GM23248 (cell line): ENCODE measurements at regions not wholly inside any gene's neighbourhood (a gene's known extent, or its start where the extent isn't known, plus 50 kb on each side); places are given as distances from the start of the nearest gene placed in this dataset.

Experiments
- DNase-seq: peaks from one replicate; pipeline ENCODE4 v3.0.0-alpha.2; 2015
- H2AFZ ChIP-seq: fragments of 200-600 bp; sonication (generic); 2 replicates; pipeline ENCODE4 v1.6.1; 2016; ENCODE audit warnings: antibody characterized with exemption
- H3F3A ChIP-seq: fragments of 200-600 bp; sonication (generic); 2 replicates; pipeline ENCODE4 v1.6.1; 2016; ENCODE audit warnings: mild to moderate bottlenecking, antibody characterized with exemption, mixed run types; ENCODE audit not compliant: insufficient read depth
- H3K27ac ChIP-seq: fragments of 200-600 bp; sonication (generic); 2 replicates; pipeline ENCODE4 v1.5.1; 2016; ENCODE audit warnings: mild to moderate bottlenecking
- H3K27me3 ChIP-seq: fragments of 200-600 bp; sonication (generic); replicated peaks from 2 replicates; pipeline ENCODE4 v1.6.1; 2016; ENCODE audit warnings: mild to moderate bottlenecking; ENCODE audit not compliant: insufficient read depth
- H3K36me3 ChIP-seq: fragments of 200-600 bp; sonication (generic); 2 replicates; pipeline ENCODE4 v1.6.1; 2016; ENCODE audit warnings: low read depth, mild to moderate bottlenecking
- H3K4me1 ChIP-seq: fragments of 200-600 bp; sonication (generic); 2 replicates; pipeline ENCODE4 v1.6.1; 2016; ENCODE audit warnings: mild to moderate bottlenecking; ENCODE audit not compliant: insufficient read depth
- H3K4me2 ChIP-seq: fragments of 200-600 bp; sonication (generic); one replicate; pipeline ENCODE4 v1.6.1; 2016; ENCODE audit warnings: mild to moderate bottlenecking; ENCODE audit not compliant: unreplicated experiment
- H3K4me3 ChIP-seq: fragments of 200-600 bp; sonication (generic); 2 replicates; pipeline ENCODE4 v1.5.1; 2016; ENCODE audit warnings: mild to moderate bottlenecking
- H3K79me2 ChIP-seq: fragments of 200-600 bp; sonication (generic); 2 replicates; pipeline ENCODE4 v1.6.1; 2016; ENCODE audit warnings: mild to moderate bottlenecking; ENCODE audit not compliant: insufficient read depth
- H3K9ac ChIP-seq: fragments of 200-600 bp; sonication (generic); 2 replicates; pipeline ENCODE4 v1.6.1; 2016; ENCODE audit warnings: mild to moderate bottlenecking
- H3K9me2 ChIP-seq: fragments of 200-600 bp; sonication (generic); 2 replicates; pipeline ENCODE4 v1.6.1; 2016; ENCODE audit warnings: mixed run types, mild to moderate bottlenecking, moderate library complexity; ENCODE audit not compliant: insufficient read depth
- H3K9me3 ChIP-seq: fragments of 200-600 bp; sonication (generic); one replicate; pipeline ENCODE4 v1.6.1; 2017; ENCODE audit warnings: low read depth
- H4K20me1 ChIP-seq: fragments of 200-600 bp; sonication (generic); 2 replicates; pipeline ENCODE4 v1.6.0; 2016; ENCODE audit not compliant: insufficient read depth
- EZH2 ChIP-seq: fragments of 200-600 bp; sonication (generic); IDR thresholded peaks from 2 replicates; pipeline ENCODE4 v1.6.1; 2018; ENCODE audit warnings: antibody characterized with exemption, mild to moderate bottlenecking; ENCODE audit not compliant: insufficient read depth, poor library complexity, severe bottlenecking
- EZH2phosphoT487 ChIP-seq: fragments of 200-600 bp; sonication (generic); IDR thresholded peaks from 2 replicates; pipeline ENCODE4 v1.6.1; 2018; ENCODE audit warnings: antibody characterized with exemption, moderate library complexity, mild to moderate bottlenecking, low read depth; ENCODE audit not compliant: insufficient read depth
- WGBS, 2 experiments: methylation state at CpG; one replicate each; pipeline ENCODE4 v1.1.6; 2015 to 2017; ENCODE audit warnings: low lambda C conversion rate in 2 of 2, low coverage in 1 of 2; ENCODE audit errors: missing lambda C conversion rate in 2 of 2; 5-methylcytosine and 5-hydroxymethylcytosine counted together
- in situ Hi-C: fragments of 300-500 bp; cut with MboI; formaldehyde crosslinking; loops from 2 replicates; pipeline ENCODE4 v1.15.0; 2020

- H3K27ac ChIP-seq: no peak overlapping the region
- H3F3A ChIP-seq: peaks cover 31% of the 10 kb centered on the region
- no peaks in the 10 kb centered on the region for H3K9me3 ChIP-seq
- no peak overlapping the region for H3K4me2 ChIP-seq
- no peaks in the 10 kb centered on the region for H4K20me1 ChIP-seq
- H3K79me2 ChIP-seq: no peaks in the 10 kb centered on the region
- H3K27me3 ChIP-seq: no peaks in the 10 kb centered on the region
- H2AFZ ChIP-seq: no peak overlapping the region
- TF ChIP-seq EZH2phosphoT487 (no peak), EZH2 (no peak)
- H3K4me1 ChIP-seq: peaks cover 34% of the 10 kb centered on the region
- no peaks in the 10 kb centered on the region for H3K9me2 ChIP-seq
- in situ Hi-C loops: loop anchor here (25.0 kb wide), 1 partner anchor 476 kb away; no protein-coding TSS in a partner anchor
- no peaks in the 10 kb centered on the region for H3K36me3 ChIP-seq
- no peak overlapping the region for H3K9ac ChIP-seq
- DNase-seq: no peak
- H3K4me3 ChIP-seq: no peak overlapping the region
Observed at GRCh38 chr4:74663631-74664030, 130.7 kb downstream of the BTC start.

- no peaks in the 10 kb centered on the region for H3K9me3 ChIP-seq
- no peaks in the 10 kb centered on the region for H3K36me3 ChIP-seq
- H3K27ac ChIP-seq: no peak overlapping the region
- no peaks in the 10 kb centered on the region for H3K79me2 ChIP-seq
- H3K4me1 ChIP-seq: peaks cover 22% of the 10 kb centered on the region
- no peak overlapping the region for H3K4me3 ChIP-seq
- no peaks in the 10 kb centered on the region for H3K27me3 ChIP-seq
- TF ChIP-seq EZH2phosphoT487 (no peak), EZH2 (no peak)
- peak; percentile 12 for DNase-seq
- no peak overlapping the region for H3K9ac ChIP-seq
- peaks cover 22% of the 10 kb centered on the region for H3F3A ChIP-seq
- H4K20me1 ChIP-seq: no peaks in the 10 kb centered on the region
- H3K9me2 ChIP-seq: no peaks in the 10 kb centered on the region
- in situ Hi-C loops: loop anchor here (25.0 kb wide), 1 partner anchor 478 kb away; no protein-coding TSS in a partner anchor
- 77 to 80% methylated on average over 4 of the region's 4 CpGs for WGBS, 2 experiments
- H2AFZ ChIP-seq: no peak overlapping the region
- no peak overlapping the region for H3K4me2 ChIP-seq
Observed at GRCh38 chr4:74665346-74665745, 129.0 kb downstream of the BTC start.

GRCh38 chr4:74665876-74666275, 128.4 kb downstream of the BTC start:
- Histone ChIP-seq H3K4me2 (no peak overlapping the region), H3F3A (peaks cover 17% of the 10 kb centered on the region), H3K36me3 (no peaks in the 10 kb centered on the region), H3K27me3 (no peaks in the 10 kb centered on the region), H3K9me2 (no peaks in the 10 kb centered on the region), H4K20me1 (no peaks in the 10 kb centered on the region), H3K9me3 (no peaks in the 10 kb centered on the region), H2AFZ (no peak overlapping the region), H3K9ac (no peak overlapping the region), H3K4me1 (peaks cover 17% of the 10 kb centered on the region), H3K79me2 (no peaks in the 10 kb centered on the region), H3K4me3 (no peak overlapping the region), H3K27ac (no peak overlapping the region)
- TF ChIP-seq EZH2phosphoT487: no peak
- TF ChIP-seq EZH2: no peak
- no peak for DNase-seq
- in situ Hi-C loops: loop anchor here (25.0 kb wide), 1 partner anchor 479 kb away; no protein-coding TSS in a partner anchor
- WGBS, 2 experiments: 93 to 96% methylated on average over 3 of the region's 3 CpGs

GRCh38 chr4:74667438-74667837, 126.9 kb downstream of the BTC start:
- Histone ChIP-seq H3K9me2 (no peaks in the 10 kb centered on the region), H3K36me3 (no peaks in the 10 kb centered on the region), H3F3A (peaks cover 2% of the 10 kb centered on the region; the same call in 1 of the 2 replicates), H3K79me2 (no peaks in the 10 kb centered on the region), H3K9me3 (no peaks in the 10 kb centered on the region), H4K20me1 (no peaks in the 10 kb centered on the region), H3K27ac (no peak overlapping the region), H3K4me3 (no peak overlapping the region), H3K9ac (no peak overlapping the region), H2AFZ (no peak overlapping the region), H3K4me2 (no peak overlapping the region), H3K4me1 (peaks cover 1% of the 10 kb centered on the region; the same call in 1 of the 2 replicates), H3K27me3 (no peaks in the 10 kb centered on the region)
- no peak for DNase-seq
- TF ChIP-seq EZH2 (no peak), EZH2phosphoT487 (no peak)
- in situ Hi-C loops: loop anchor here (25.0 kb wide), 1 partner anchor 480 kb away; no protein-coding TSS in a partner anchor

- H3K27ac ChIP-seq: no peak overlapping the region
- H3K36me3 ChIP-seq: no peaks in the 10 kb centered on the region
- no peaks in the 10 kb centered on the region for H3K9me2 ChIP-seq
- no peak overlapping the region for H3K4me3 ChIP-seq
- no peak overlapping the region for H3K4me2 ChIP-seq
- no peaks in the 10 kb centered on the region for H3F3A ChIP-seq
- H3K9ac ChIP-seq: no peak overlapping the region
- no peak overlapping the region for H2AFZ ChIP-seq
- no peaks in the 10 kb centered on the region for H4K20me1 ChIP-seq
- no peaks in the 10 kb centered on the region for H3K4me1 ChIP-seq
- TF ChIP-seq EZH2 (no peak), EZH2phosphoT487 (no peak)
- in situ Hi-C loops: loop anchor here (25.0 kb wide), 1 partner anchor 481 kb away; no protein-coding TSS in a partner anchor
- H3K27me3 ChIP-seq: no peaks in the 10 kb centered on the region
- H3K79me2 ChIP-seq: no peaks in the 10 kb centered on the region
- H3K9me3 ChIP-seq: no peaks in the 10 kb centered on the region
- DNase-seq: no peak
Observed at GRCh38 chr4:74667944-74668343, 126.4 kb downstream of the BTC start.
